HCT116 (cell line): ENCODE measurements at regions not wholly inside any gene's neighbourhood (a gene's known extent, or its start where the extent isn't known, plus 50 kb on each side); places are given as distances from the start of the nearest gene placed in this dataset.

Source experiments
- ATAC-seq: fragments of 200-7000 bp; cut with Tn5 transposase; 2 replicates; pipeline ENCODE4 v1.9.1; 2020; ENCODE audit warnings: mild to moderate bottlenecking, moderate library complexity
- BruUV-seq: library from RNA; stranded (reverse); fragments of 400-500 nt; replicated peaks from 2 replicates; lab custom pipeline; 2021; lab: Mats Ljungman, UMichigan
- CTCF ChIA-PET: fragments of 300-600 bp; sonication (Branson Sonifier 250); formaldehyde crosslinking; loops from one replicate; lab custom pipeline; 2021; ENCODE audit warnings: antibody characterized with exemption; lab: Charles Lee
- POLR2A ChIA-PET: fragments of 300-600, 350-600 bp; sonication (Branson Sonifier 250); formaldehyde crosslinking; loops from one replicate; lab custom pipeline; 2021; ENCODE audit warnings: antibody characterized with exemption; lab: Charles Lee
- RAD21 ChIA-PET, 2 experiments: fragments of 300-600 bp; sonication (Branson Sonifier 250); formaldehyde crosslinking; loops; one replicate each; lab custom pipeline; 2023; ENCODE audit warnings: low total read pairs in 2 of 2; ENCODE audit not compliant: uncharacterized antibody in 2 of 2, unreplicated experiment in 2 of 2, low non-redundant PET in 1 of 2; lab: Charles Lee
- DNase-seq: peaks from one replicate; pipeline ENCODE4 v3.0.0-alpha.2; 2010; ENCODE audit warnings: low read depth, low spot score
- H2AFZ ChIP-seq: fragments of 200-600 bp; shearing (Covaris generic), sonication (generic); 2 replicates; pipeline ENCODE4 v1.6.1; 2017; ENCODE audit warnings: low read depth, mixed run types, mixed read lengths, antibody characterized with exemption, low read length; ENCODE audit not compliant: poor library complexity, severe bottlenecking
- H3K27ac ChIP-seq: 2 replicates; pipeline ENCODE4 v1.5.1; 2012; ENCODE audit warnings: low read depth, low read length
- H3K27me3 ChIP-seq: fragments of 200-600 bp; sonication (generic); 2 replicates; pipeline ENCODE4 v1.6.1; 2016; ENCODE audit warnings: mixed run types, low read length, mixed read lengths; ENCODE audit not compliant: insufficient read depth
- H3K36me3 ChIP-seq, 2 experiments: fragments of 200-500 bp in 1 of 2; fragments of 200-600 bp in 1 of 2; sonication (Bioruptor generic) in 1 of 2; sonication (generic) in 1 of 2; 2 replicates each; pipeline versions ENCODE4 v1.5.1 to v1.6.1; 2014 to 2016; ENCODE audit warnings: low read length in 2 of 2, inconsistent platforms in 1 of 2, mixed read lengths in 1 of 2, mixed run types in 1 of 2; ENCODE audit not compliant: insufficient read depth in 2 of 2, control insufficient read depth in 1 of 2
- H3K4me1 ChIP-seq, 2 experiments: fragments of 200-600 bp in 1 of 2; sonication (generic) in 1 of 2; 2 replicates each; pipeline versions ENCODE4 v1.5.1 to v1.6.1; 2012 to 2017; ENCODE audit warnings: low read length in 2 of 2, inconsistent platforms in 1 of 2, mild to moderate bottlenecking in 1 of 2, mixed read lengths in 1 of 2, mixed run types in 1 of 2, moderate library complexity in 1 of 2; ENCODE audit not compliant: insufficient read depth in 2 of 2, control insufficient read depth in 1 of 2
- H3K4me2 ChIP-seq: fragments of 200-600 bp; sonication (generic); 2 replicates; pipeline ENCODE4 v1.6.1; 2017; ENCODE audit warnings: mixed run types, low read length, mixed read lengths
- H3K4me3 ChIP-seq, 2 experiments: fragments of 200-600 bp in 1 of 2; sonication (generic) in 1 of 2; replicated peaks in 1 of 2; 2 replicates each; pipeline ENCODE4 v1.5.1; 2011 to 2016; ENCODE audit warnings: low read length in 2 of 2, control low read depth in 1 of 2, low read depth in 1 of 2, mild to moderate bottlenecking in 1 of 2, mixed read lengths in 1 of 2, mixed run types in 1 of 2
- H3K79me2 ChIP-seq: fragments of 200-600 bp; sonication (generic); 2 replicates; pipeline ENCODE4 v1.6.1; 2017; ENCODE audit warnings: mild to moderate bottlenecking, mixed run types, low read length, moderate library complexity, mixed read lengths; ENCODE audit not compliant: insufficient read depth
- H3K9ac ChIP-seq: fragments of 200-600 bp; sonication (generic); 2 replicates; pipeline ENCODE4 v1.6.1; 2016; ENCODE audit warnings: low read length, mixed read lengths
- H3K9me2 ChIP-seq: fragments of 200-600 bp; sonication (generic), shearing (Covaris generic); 2 replicates; pipeline ENCODE4 v1.6.1; 2017; ENCODE audit warnings: mixed run types, mild to moderate bottlenecking, moderate library complexity; ENCODE audit not compliant: insufficient read depth
- H3K9me3 ChIP-seq, 2 experiments: fragments of 200-500 bp in 1 of 2; fragments of 200-600 bp in 1 of 2; sonication (Bioruptor generic) in 1 of 2; sonication (generic) in 1 of 2; 2 replicates each; pipeline ENCODE4 v1.6.1; 2014 to 2017; ENCODE audit warnings: low read length in 2 of 2, mixed read lengths in 2 of 2, inconsistent platforms in 1 of 2, low read depth in 1 of 2, mild to moderate bottlenecking in 1 of 2, mixed run types in 1 of 2, moderate library complexity in 1 of 2; ENCODE audit not compliant: control insufficient read depth in 1 of 2, insufficient read depth in 1 of 2
- H4K20me1 ChIP-seq: fragments of 200-600 bp; sonication (generic), shearing (Covaris generic); 2 replicates; pipeline ENCODE4 v1.6.1; 2017; ENCODE audit warnings: mixed run types, mild to moderate bottlenecking, moderate library complexity; ENCODE audit not compliant: insufficient read depth
- CBX3 ChIP-seq: IDR thresholded peaks from 2 replicates; pipeline ENCODE4 v1.6.1; 2012; ENCODE audit warnings: low read depth
- CEBPB ChIP-seq: IDR thresholded peaks from 2 replicates; pipeline ENCODE4 v1.6.1; 2012; ENCODE audit warnings: low read depth
- EGR1 ChIP-seq: IDR thresholded peaks from 2 replicates; pipeline ENCODE4 v1.6.1; 2012; ENCODE audit warnings: low read depth
- ELF1 ChIP-seq: IDR thresholded peaks from 2 replicates; pipeline ENCODE4 v1.6.1; 2012; ENCODE audit warnings: low read depth, borderline replicate concordance
- EZH2 ChIP-seq: fragments of 200-600 bp; sonication (generic); IDR thresholded peaks from 2 replicates; pipeline ENCODE4 v1.6.1; 2017; ENCODE audit warnings: antibody characterized with exemption, mixed run types
- FOSL1 ChIP-seq: IDR thresholded peaks from 2 replicates; pipeline ENCODE4 v1.6.1; 2012; ENCODE audit warnings: low read depth
- JUND ChIP-seq: IDR thresholded peaks from 2 replicates; pipeline ENCODE4 v1.6.1; 2012
- POLR2A ChIP-seq: IDR thresholded peaks from 2 replicates; pipeline ENCODE4 v1.7.0; 2011; ENCODE audit warnings: borderline replicate concordance; ENCODE audit not compliant: insufficient read depth, insufficient read length; ENCODE audit errors: extremely low read depth
- RAD21 ChIP-seq: IDR thresholded peaks from 2 replicates; pipeline ENCODE4 v1.6.1; 2012; ENCODE audit warnings: low read depth, mild to moderate bottlenecking
- SIN3A ChIP-seq: IDR thresholded peaks from 2 replicates; pipeline ENCODE4 v1.6.1; 2012; ENCODE audit warnings: low read depth
- SP1 ChIP-seq: IDR thresholded peaks from 2 replicates; pipeline ENCODE4 v1.6.1; 2012; ENCODE audit warnings: low read depth
- SRF ChIP-seq: IDR thresholded peaks from 2 replicates; pipeline ENCODE4 v1.6.1; 2012; ENCODE audit warnings: low read depth
- YY1 ChIP-seq: IDR thresholded peaks from 2 replicates; pipeline ENCODE4 v1.6.1; 2011; ENCODE audit warnings: low read length, low read depth, moderate library complexity, mild to moderate bottlenecking; ENCODE audit not compliant: insufficient replicate concordance; ENCODE audit errors: extremely low read depth
- ZFX ChIP-seq: fragments of 450-650 bp; IDR thresholded peaks from 2 replicates; pipeline ENCODE4 v1.6.1; 2017
- intact Hi-C: fragments of 100-400 bp; cut with micrococcal nuclease; formaldehyde crosslinking; loops from 2 replicates; pipeline ENCODE4 v1.10.0; 2022
- TF ChIP-seq, protein P1 (sequence below): IDR thresholded peaks from 2 replicates; pipeline ENCODE4 v1.6.1; 2012
- TF ChIP-seq, protein P2 (sequence below): IDR thresholded peaks from 2 replicates; pipeline ENCODE4 v1.6.1; 2011; ENCODE audit warnings: mild to moderate bottlenecking, low read length, moderate library complexity; ENCODE audit not compliant: insufficient replicate concordance; ENCODE audit errors: extremely low read depth
- TF ChIP-seq, protein P3 (sequence below), 3 experiments: fragments of 200-600 bp in 1 of 3; sonication (generic) in 1 of 3; IDR thresholded peaks in 2 of 3; conservative IDR thresholded peaks in 1 of 3; 2 replicates each; pipeline ENCODE4 v1.5.1; 2012 to 2017; ENCODE audit warnings: low read depth in 2 of 3, low read length in 2 of 3, antibody characterized with exemption in 1 of 3, borderline replicate concordance in 1 of 3, control low read depth in 1 of 3, mild to moderate bottlenecking in 1 of 3, mixed read lengths in 1 of 3, mixed run types in 1 of 3, moderate library complexity in 1 of 3; ENCODE audit not compliant: insufficient read depth in 1 of 3
- TF ChIP-seq, protein P4 (sequence below): IDR thresholded peaks from 2 replicates; pipeline ENCODE4 v1.6.1; 2012; ENCODE audit warnings: low read depth
- TF ChIP-seq, protein P5 (sequence below): IDR thresholded peaks from 2 replicates; pipeline ENCODE4 v1.6.1; 2012

DNA sequence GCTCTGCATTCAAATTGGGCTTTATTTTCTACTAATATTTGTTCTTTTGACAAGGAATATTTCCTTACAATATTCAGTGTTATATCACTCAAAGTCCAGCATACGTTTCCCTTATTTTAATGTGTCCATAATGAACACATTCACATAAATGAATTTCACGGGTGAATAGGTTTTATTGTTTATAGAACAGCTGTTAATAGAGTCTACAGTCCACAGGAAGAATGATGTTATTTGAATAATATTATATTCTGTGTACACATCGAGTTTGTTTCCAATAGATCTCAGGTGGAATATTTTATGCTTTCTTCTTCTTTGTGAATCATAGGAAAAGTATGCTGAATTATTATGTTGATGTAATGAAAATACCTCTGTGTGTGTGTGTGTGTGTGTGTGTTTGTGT lies 582.4 kb downstream of the CDH26 start:
- no peaks in the 10 kb centered on the region for H3K36me3 ChIP-seq
- no TSS peak for BruUV-seq
- H3K27ac ChIP-seq: no peak overlapping the region
- no peak overlapping the region for H2AFZ ChIP-seq
- ChIA-PET POLR2A (no interaction called here), RAD21 (no interaction called here), CTCF (no interaction called here)
- TF ChIP-seq, protein P1, sequence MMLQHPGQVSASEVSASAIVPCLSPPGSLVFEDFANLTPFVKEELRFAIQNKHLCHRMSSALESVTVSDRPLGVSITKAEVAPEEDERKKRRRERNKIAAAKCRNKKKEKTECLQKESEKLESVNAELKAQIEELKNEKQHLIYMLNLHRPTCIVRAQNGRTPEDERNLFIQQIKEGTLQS: no peak
- no peak for TF ChIP-seq POLR2A
- TF ChIP-seq CEBPB: no peak
- no peak for TF ChIP-seq SRF
- no peak for TF ChIP-seq SP1
- TF ChIP-seq CBX3: no peak
- TF ChIP-seq ELF1: no peak
- TF ChIP-seq EGR1: no peak
- TF ChIP-seq YY1: no peak
- TF ChIP-seq, protein P2, sequence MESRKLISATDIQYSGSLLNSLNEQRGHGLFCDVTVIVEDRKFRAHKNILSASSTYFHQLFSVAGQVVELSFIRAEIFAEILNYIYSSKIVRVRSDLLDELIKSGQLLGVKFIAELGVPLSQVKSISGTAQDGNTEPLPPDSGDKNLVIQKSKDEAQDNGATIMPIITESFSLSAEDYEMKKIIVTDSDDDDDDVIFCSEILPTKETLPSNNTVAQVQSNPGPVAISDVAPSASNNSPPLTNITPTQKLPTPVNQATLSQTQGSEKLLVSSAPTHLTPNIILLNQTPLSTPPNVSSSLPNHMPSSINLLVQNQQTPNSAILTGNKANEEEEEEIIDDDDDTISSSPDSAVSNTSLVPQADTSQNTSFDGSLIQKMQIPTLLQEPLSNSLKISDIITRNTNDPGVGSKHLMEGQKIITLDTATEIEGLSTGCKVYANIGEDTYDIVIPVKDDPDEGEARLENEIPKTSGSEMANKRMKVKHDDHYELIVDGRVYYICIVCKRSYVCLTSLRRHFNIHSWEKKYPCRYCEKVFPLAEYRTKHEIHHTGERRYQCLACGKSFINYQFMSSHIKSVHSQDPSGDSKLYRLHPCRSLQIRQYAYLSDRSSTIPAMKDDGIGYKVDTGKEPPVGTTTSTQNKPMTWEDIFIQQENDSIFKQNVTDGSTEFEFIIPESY: no peak
- TF ChIP-seq RAD21: no peak
- TF ChIP-seq JUND: no peak
- no peak for TF ChIP-seq ZFX
- TF ChIP-seq FOSL1: no peak
- TF ChIP-seq SIN3A: no peak
- TF ChIP-seq, protein P3, sequence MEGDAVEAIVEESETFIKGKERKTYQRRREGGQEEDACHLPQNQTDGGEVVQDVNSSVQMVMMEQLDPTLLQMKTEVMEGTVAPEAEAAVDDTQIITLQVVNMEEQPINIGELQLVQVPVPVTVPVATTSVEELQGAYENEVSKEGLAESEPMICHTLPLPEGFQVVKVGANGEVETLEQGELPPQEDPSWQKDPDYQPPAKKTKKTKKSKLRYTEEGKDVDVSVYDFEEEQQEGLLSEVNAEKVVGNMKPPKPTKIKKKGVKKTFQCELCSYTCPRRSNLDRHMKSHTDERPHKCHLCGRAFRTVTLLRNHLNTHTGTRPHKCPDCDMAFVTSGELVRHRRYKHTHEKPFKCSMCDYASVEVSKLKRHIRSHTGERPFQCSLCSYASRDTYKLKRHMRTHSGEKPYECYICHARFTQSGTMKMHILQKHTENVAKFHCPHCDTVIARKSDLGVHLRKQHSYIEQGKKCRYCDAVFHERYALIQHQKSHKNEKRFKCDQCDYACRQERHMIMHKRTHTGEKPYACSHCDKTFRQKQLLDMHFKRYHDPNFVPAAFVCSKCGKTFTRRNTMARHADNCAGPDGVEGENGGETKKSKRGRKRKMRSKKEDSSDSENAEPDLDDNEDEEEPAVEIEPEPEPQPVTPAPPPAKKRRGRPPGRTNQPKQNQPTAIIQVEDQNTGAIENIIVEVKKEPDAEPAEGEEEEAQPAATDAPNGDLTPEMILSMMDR (IDR thresholded peaks at IDR 0.05 in 2 of 3, conservative IDR thresholded peaks at IDR 0.05 in 1 of 3; ENCODE audit: borderline replicate concordance in 1 of 3, insufficient read depth in 1 of 3, low read depth in 2 of 3, low read length in 2 of 3): no peak
- TF ChIP-seq, protein P4, sequence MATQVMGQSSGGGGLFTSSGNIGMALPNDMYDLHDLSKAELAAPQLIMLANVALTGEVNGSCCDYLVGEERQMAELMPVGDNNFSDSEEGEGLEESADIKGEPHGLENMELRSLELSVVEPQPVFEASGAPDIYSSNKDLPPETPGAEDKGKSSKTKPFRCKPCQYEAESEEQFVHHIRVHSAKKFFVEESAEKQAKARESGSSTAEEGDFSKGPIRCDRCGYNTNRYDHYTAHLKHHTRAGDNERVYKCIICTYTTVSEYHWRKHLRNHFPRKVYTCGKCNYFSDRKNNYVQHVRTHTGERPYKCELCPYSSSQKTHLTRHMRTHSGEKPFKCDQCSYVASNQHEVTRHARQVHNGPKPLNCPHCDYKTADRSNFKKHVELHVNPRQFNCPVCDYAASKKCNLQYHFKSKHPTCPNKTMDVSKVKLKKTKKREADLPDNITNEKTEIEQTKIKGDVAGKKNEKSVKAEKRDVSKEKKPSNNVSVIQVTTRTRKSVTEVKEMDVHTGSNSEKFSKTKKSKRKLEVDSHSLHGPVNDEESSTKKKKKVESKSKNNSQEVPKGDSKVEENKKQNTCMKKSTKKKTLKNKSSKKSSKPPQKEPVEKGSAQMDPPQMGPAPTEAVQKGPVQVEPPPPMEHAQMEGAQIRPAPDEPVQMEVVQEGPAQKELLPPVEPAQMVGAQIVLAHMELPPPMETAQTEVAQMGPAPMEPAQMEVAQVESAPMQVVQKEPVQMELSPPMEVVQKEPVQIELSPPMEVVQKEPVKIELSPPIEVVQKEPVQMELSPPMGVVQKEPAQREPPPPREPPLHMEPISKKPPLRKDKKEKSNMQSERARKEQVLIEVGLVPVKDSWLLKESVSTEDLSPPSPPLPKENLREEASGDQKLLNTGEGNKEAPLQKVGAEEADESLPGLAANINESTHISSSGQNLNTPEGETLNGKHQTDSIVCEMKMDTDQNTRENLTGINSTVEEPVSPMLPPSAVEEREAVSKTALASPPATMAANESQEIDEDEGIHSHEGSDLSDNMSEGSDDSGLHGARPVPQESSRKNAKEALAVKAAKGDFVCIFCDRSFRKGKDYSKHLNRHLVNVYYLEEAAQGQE: no peak
- no peak for TF ChIP-seq EZH2
- TF ChIP-seq, protein P5, sequence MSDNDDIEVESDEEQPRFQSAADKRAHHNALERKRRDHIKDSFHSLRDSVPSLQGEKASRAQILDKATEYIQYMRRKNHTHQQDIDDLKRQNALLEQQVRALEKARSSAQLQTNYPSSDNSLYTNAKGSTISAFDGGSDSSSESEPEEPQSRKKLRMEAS: no peak
- no peaks in the 10 kb centered on the region for H3K4me1 ChIP-seq
- no peak overlapping the region for H3K4me3 ChIP-seq
- no peak for ATAC-seq
- intact Hi-C loops: no loop called here
- H3K9me3 ChIP-seq: peaks cover 5 to 22% of the 10 kb centered on the region in 2 experiments; a peak in 2 of 4 replicates
- H3K4me2 ChIP-seq: no peak overlapping the region
- H3K9me2 ChIP-seq: no peaks in the 10 kb centered on the region
- no peak overlapping the region for H3K9ac ChIP-seq
- no peaks in the 10 kb centered on the region for H4K20me1 ChIP-seq
- no peaks in the 10 kb centered on the region for H3K79me2 ChIP-seq
- no peaks in the 10 kb centered on the region for H3K27me3 ChIP-seq
- no peak for DNase-seq
